ENCODE measurements at regions not wholly inside any gene's neighbourhood (a gene's known extent, or its start where the extent isn't known, plus 50 kb on each side); places are given as distances from the start of the nearest gene placed in this dataset.
"Not testable (repeated sequence)": the region's sequence is repeated elsewhere in the genome, so short reads cannot be mapped to it uniquely, and the experiment has no call there.

DNA sequence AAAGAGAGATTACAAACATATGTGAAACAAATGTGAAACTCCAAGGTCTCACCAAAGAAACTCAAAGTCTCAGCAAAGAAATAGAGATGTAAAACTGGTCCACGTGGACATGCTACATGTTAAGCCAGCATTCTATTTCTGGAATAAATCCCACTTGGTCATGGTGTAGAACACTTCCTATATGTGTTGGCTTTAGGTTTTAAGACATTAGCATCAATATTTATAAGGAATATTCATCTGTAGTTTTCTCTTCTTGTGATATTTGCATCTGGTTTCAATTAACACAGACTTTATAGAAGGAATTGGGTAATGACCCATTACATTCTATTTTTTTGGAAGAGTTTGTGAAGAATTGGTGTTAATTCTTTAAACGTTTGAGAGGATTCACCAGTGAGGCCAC is 133.1 kb downstream of the COPS8 start:
- DNase-seq: no peak

DNA sequence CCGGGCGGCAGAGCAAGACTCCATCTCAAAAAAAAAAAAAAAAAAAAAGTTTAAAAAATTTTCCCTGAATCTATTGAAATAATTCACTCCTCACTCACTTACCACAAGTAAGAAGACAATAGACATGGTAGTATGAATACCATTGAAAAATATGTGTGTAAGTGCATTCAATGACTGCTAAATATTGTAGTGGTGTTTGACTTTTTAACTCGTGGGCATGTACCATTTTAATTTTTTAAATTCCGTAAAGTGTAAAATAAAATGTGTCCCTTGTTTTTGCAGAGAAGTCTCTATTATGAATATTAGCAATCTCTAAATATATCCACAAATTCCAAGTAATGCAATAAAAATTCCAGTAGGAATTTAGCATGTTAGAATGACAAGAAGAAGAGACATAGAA is 134.1 kb downstream of the COPS8 start:
- DNase-seq: no peak

DNA sequence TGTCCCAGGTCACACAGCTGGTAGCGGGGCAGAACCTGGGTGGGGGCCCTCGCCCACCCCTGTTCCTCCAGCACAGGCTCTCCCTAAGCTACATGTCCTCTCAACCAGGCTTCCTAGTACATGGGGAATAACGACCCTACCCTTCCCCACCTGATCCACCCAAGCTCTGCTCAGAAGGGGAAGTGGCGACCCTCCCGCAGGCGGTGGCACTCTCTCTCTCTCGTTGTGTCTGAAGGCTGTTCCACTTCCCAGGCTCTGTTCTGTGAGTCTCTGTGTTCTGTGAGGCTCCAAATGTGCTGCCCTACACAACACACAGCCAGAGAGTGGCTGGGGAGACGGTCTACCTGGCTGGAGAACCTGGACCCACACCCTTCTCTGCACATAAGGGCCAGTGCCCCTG is 135.8 kb downstream of the COPS8 start:
- no peak for DNase-seq

DNA sequence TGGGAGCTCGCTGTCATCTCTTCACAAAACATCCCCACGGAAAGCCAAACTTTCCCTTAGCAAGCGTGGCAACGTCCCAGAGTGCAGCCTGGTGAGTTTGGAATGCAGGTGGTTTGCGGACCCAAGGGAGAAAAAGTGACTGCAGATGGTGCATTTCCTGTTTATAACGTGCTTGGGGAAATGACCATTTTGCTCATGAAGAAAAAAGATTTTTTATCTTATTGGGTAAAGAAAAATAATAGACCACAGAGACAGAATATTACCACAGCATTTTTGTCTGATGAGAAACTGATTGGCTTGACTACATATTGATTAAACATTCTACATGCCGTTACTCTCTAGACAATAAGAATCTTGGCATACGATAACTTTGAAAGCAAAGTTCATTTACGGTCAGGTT is 136.5 kb downstream of the COPS8 start:
- DNase-seq: no peak

DNA sequence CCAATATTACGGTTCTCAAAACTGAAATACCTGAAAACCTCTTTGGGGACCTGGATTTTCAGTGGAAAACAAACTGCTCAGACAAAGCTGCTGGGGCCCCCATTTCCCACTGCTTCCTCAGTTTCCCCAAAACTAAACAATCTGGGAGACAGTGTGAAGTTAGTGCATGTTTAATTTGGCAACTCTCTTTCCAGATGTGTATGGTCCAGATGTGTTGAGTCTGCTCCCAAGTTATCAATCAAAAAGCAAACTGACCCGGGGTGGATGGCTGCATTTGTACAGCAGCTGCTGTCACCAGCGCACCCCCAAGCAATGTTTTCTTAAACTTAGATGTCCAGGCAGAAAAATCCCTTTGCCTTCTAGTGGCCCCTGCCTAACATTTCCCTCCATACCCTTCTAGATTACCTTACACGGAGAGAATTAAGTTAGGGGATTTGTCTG is 136.9 kb downstream of the COPS8 start:
- no peak for DNase-seq

DNA sequence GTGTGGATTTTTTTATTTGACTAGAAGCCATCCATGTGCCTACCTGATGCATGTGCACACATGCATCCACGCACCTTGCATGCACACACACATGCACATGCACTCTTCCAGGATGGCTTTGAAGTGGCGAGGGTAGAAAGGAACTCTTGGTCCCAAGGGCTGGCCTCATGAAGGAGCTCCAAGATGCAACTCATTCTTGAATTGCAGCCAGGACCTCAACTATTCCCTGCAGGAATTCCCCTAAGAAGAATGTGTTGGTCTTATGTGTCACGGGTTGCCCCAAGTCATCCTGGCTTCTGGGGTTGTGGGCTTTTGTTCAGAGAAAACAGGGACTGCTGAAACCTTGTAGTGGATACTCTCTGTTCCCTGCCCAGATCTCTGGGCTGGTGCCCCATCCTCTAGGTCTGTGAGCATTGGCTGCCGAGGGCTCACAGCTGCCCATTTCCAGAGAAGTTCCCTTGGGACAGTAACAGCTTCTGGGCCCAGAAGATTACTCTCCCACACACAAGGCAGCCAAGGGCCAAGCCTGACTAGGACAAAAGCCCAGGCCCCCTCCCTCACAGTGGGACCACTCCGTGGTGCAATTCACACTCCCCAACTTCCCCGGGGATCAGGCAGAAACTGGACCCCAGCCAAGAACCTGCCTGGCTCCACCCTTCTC is 137.6 kb downstream of the COPS8 start:
- no peak for DNase-seq

DNA sequence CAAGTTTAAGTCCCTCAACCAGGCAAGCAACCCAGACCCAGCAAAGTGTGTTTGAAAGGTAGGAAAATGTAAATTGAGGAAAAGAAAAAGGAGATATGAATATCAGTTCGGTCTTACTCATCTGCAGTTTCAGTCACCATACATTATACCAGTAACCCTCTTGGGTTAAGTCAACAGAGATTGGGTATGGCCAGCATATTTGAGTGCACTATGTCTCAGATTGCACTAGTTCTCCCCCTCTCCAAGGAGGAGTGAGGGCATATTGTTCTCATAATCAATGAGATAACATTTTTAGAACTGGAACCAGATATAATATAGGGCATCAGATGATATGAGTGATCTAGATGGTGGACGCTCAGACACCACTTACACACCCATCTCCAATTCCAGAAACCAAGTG is 141.5 kb downstream of the COPS8 start:
- DNase-seq: no peak

DNA sequence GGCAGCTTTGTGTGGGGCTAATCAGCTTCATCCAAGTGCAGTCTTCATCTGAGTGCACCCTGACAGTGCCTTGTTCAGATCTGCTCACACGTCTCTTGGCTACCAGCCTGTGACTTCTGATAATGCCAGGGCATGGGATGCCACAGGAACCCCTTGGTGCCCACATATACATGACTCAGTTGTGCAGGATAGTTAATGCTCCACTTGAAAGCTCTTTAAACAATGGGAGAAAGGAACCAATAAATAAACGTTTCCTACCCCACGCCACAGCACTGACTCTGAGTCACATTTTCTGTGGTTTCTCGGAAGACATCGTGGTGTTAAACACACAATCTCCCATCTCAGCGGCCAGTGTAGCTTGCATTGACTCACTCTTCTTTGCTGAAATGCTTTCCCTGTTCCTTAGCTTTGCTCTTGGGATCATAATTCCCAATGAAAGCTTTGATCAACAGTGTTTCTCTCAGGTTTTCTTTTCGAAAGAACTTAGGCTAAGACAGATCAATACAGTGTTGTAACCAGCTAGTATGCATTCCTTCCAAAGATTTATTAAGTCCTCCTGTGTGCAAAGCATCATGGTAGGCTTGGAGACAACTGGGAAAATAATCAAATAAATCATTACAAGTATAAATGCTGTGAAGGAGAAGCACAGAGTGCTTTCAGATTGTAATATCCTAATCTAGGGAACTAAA is 142.0 kb downstream of the COPS8 start:
- no peak for DNase-seq

DNA sequence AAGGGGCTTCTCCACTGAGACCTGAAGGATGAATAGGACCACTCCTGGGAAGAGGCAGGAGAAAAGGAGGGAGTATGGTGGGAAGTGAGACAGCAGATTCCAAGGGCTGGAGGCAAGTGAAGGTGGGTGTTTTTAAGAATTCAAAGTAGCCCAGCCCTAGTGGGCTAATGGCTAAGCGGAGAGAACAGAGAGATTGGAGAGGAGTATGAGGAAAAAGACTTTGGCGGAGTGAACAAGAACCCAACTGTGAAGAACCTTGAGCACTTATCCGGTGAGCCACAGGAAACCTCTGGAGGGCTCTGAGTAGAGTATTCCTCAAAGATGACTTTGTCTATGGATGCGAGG is 142.6 kb downstream of the COPS8 start:
- no peak for DNase-seq

DNA sequence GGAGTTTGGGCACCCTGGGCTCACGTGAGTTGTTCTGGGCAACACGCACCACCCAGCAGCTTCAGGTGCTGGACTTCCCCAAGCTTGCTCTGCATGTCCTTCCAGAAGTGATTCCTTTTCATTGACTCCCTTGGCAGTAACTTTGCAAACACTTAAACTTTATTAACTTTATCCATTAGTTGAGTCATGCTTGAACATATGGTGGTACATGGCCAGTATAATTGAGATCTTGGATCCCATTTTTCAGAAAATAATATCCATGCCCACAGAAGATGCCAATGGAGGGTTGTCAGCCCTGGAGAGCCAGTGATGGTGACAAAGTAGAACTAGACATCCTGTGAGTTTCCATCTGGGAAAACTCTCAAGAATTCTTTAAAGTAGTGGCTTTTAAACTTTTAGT is 144.2 kb downstream of the COPS8 start:
- DNase-seq: no peak

DNA sequence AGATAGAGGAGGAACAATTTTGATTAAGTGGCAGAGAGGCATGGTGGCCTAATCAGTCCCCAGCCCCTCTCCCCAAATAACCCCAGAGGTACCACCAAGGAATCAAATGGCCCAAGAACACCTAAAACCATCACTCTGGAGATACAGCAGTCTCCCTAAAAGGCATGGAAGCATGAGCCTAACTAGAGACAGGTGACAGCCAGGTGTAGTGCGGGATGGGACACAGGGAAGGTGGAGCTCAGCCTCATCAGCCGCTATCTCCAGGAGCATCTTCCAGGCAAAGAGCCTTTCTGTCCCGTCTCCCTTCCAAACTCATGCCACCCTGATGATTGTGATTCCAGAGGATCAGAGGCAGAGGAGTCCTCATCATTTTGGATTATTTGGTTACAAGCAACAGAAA is 144.7 kb downstream of the COPS8 start:
- DNase-seq: no peak

DNA sequence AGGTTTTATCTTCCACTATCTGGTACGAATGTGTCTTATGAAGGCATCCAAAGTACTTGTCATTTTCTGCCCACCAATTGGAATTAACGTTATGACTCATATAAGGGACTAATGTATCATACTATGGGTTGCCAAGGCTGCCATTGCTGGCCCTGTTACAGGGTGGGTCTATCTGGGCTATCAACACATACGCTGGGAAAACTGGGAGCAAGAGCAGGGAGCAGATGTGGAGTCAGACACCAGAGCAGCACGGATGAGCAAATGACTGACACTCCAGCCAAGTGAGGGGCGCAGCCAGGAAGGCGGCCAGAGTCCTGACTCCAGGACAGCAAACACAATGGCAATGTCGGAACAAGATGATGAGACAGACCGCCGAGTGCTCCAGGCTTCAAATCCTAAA is 145.9 kb downstream of the COPS8 start:
- DNase-seq: no peak

DNA sequence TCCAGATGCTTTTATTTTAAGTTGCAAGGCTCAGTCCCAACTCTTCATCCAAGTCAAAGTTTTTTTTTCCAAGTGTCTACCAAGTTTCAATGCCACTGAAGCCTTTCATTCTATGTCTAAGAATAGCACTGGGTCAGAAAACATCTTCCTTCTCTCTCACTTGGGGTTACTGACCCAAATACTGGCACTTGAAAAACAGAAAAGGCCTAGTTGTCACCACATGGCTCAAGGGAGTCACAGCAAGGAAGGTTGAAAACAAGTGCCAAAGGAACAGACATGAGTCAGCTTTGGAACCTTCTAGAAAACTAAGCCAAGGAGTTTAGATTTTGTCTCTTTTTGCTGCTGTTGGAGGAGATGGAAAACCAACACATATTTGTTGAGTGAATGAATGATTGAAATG is 146.5 kb downstream of the COPS8 start:
- no peak for DNase-seq

DNA sequence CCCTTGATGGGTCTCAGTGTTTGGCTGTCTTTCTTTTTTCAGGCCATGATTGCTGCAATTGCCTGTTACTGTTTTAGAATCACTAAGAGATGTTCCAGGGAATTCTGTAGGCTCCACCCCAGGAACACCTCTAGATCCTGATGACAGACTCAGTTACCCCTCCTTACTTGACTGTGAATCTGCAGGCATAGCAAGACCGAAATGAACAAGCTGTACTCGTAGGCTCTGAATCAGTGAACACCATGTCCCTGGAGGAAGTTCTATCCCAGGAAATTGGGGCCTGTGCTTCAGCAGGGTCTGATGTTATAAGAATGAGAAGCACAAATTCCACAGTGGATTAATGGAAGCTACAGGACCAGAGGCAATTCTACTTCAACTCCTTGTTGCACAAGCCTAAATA is 148.6 kb downstream of the COPS8 start:
- DNase-seq: no peak

DNA sequence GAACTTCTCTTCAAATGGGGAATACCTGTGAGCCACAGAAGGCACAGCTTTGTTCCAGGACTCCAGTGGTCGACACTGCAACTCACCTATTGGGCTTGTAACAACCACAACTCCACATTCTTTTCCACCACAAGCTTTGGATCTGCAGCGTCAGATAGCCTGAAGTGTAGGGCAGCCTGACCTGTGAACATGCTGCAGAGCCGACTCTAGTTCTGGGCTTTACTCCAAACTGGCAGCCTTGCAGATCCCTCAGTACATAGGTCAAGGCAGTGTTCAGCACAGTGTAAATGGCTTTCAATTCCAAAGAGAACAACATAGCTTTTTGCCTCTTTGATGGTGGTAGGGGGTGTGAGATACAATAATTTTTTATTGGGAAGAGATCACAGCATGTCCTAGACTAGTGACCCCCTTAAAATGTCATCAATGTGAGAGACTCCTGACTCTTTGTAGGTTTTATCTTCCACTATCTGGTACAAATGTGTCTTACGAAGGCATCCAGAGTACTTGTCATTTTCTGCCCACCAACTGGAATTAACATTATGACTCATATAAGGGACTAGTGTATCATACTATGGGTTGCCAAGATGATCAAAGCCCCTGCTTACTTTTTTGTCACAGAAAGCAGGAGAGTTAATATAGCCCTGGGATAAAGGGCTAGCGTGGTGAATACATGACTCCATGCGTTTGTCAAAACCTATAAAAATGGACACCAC is 149.8 kb downstream of the COPS8 start:
- DNase-seq: no peak

DNA sequence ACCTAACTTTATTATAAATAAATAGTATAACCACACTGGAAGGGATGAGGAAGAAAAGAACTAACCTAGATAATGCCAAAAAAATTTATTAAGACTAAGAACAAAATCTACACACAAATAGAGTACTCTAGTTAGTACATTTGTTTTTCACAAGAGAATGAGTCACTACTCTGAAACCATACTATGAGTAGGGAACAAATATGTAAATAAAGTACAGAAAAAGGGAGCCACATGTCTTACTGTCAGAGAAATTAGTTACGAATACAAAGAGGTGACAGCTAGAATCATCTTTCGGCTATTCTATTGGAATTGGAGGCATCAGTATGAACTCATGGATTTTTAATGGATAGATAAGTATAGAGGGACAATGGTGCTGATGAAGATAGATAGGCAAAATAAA is 150.5 kb downstream of the COPS8 start:
- no peak for DNase-seq

DNA sequence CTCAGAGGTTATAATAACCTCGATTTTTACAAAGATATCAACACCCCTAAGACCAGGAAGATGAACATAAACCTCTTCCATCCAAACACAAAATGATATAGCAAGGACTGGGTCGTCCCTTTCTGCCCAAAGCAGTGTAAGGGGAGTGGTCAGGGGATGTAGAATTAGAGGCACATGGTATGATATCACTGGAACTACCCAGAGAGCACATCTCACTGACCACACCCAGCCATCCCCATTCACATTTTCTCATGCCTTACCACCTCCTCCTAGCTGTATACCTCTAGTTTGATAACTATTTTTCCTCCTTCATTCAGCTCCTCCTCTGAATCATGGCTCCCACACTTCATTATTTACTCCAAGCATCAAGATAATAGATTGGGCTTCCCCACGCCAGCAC is 152.6 kb downstream of the COPS8 start:
- DNase-seq: no peak

DNA sequence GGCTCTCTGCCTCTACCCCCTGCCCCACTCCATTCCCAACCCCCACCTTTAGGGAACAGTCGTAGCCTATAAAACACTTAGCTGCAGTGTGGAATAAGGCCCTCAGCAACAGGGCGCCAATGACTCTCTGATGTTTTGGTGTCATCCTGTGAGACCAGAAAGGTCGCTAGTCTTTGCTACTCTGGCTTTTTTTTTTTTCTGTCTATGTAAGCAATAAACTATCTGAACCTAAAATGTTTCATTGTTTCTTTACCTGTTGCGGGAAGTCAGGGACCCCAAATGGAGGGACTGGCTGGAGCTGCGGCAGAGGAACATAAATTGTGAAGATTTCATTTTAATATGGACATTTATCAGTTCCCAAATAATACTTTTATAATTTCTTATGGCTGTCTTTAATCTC is 154.6 kb downstream of the COPS8 start:
- DNase-seq: no peak

DNA sequence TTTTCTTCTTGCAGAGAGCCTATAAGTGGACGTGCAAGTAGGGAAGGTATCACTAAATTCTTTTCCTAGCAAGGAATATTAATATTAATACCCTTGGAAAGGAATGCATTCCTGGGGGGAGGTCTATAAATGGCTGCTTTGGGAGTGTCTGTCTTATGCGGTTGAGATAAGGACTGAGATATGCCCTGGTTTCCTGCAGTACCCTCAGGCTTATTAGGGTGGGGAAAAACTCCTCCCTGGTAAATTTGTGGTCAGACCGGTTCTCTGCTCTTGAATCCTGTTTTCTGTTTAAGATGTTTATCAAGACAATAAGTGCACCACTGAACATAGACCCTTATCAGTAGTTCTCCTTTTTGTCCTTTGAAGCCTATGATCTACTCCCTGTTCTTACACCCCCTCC is 155.2 kb downstream of the COPS8 start:
- not testable (repeated sequence) for DNase-seq

DNA sequence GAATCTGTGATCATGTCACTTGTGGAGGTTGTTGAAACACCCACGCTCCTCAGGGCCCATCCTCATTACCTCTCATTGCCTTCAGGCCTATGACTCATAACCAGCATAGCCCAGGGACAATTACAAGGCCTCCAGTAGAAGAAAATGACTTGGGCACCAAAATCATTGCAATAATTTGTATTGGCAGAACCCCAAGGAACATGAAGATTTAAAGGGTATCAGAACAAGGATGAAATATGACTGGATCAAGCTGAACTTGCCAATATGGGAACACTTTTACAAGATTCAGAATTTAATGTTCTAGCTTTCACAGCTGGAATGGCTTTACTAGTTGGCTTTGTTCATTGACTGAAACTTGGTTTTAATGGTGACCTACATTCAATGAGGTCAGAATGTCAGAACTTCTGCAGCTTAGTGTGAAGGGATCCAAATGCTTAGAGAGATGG is 156.4 kb downstream of the COPS8 start:
- no peak for DNase-seq

DNA sequence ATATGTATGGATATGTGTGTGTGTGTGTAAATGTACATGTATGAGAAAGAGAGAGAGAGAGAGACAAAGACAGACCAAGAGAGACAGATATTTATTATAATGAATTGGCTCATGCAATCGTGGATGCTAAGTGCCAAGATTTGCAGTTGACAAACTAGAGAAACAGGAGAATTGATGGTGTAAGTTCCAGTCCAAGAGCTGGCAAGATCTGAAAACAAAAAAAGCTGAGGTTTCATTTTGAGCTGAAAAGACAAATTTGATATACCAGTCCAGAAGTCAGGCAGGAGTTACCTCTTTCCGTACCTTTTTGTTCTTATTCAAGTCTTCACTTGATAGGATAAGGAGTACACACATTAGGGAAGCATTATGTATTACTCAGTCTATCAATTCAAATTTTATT is 157.8 kb downstream of the COPS8 start:
- no peak for DNase-seq

DNA sequence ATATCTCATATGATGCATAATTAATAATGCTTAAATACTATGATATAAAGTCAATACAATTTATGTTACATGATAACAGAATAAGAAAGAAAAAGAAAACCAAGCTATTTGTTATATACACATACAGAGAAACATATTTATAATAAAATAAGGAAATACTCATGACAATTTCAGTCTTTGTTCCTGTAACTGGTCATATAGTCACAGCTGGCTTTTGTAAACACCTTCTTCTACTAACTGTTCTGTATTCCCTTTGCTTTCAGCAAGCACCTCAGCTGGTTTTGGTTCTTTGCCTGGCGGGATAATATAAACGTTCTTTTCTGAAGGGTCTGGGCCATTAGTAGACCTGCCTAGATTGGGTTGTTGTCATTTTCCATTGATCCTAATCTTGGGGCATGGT is 158.5 kb downstream of the COPS8 start:
- no peak for DNase-seq

DNA sequence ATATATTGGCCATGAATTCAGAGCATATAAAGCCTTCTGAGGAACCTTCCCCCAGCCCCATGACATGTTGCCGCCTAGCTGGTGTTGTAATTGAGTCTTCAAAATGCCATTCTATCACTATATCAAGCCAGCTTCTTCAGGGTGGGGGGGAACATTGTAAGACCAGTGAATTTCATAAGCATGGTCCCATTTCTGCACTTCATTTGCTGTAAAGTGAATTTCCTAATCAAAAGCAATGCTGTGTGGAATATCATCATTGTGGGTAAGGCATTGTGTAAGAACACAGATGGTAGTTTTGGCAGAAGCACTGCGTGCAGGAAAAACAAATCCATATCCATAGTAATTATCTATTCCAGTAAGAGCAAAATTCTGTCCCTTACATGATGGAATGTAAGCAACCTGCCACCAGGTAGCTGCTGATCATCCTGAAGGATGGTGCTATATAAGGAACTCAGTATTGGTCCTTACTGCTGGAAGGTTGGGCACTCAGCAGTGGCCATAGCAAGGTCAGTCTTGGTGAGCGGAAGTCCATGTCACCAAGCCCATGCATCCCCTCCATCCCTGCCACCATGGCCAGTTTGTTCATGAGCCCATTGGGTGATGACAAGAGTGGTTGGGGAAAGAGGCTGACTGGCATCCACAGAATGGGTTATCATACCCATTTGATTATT is 159.4 kb downstream of the COPS8 start:
- no peak for DNase-seq

DNA sequence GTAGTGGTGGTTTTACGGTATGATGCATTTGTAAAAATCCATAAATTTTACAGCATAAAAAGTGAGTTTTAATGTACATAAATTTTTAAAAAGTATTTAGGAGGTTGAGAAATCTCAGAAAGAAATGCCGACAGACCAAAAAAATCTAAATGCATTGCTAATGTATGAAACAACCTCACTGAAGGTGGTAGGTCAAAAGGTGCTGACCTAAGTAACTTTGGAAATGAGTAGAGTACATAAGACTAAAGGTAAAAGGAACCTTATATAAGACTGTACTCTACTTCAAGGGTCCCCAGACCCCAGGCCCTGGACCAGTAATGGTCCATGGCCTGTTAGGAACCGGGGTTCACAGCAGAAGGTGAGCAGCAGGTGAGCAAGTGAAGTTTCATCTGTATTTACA is 163.4 kb downstream of the COL6A3 start:
- no peak for DNase-seq

All from NCI-H2029 (cell line).